AML-193 (cell line): ENCODE measurements at regions not wholly inside any gene's neighbourhood (a gene's known extent, or its start where the extent isn't known, plus 50 kb on each side); places are given as distances from the start of the nearest gene placed in this dataset.
"Not testable (repeated sequence)": the region's sequence is repeated elsewhere in the genome, so short reads cannot be mapped to it uniquely, and the experiment has no call there.

Experiments used
- DNase-seq, 2 experiments: peaks; one replicate each; lab custom pipeline; 2025; lab: John Stamatoyannopoulos, UW

DNA sequence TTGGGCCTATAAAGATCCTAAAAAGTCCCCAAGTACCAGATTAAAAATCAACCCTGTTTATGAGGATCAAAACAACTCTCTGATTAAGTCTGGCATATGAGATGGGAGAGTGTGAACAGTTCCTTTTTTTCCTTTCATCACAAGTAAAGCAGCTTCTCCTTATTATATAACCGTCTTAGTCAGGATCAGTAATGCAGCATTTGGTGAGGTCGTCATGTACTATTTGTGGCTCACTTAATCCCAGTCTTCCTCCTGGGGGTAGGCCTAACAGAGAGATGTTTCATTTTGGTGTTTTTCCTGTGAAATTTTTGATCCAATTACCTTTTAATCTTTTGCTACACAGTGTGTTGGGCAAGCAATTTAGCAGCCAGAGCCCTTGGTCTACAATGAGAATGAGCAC is 333.1 kb upstream of the KCNMB2 start:
- DNase-seq, result peak; percentile 48 to 55

GRCh38 chr3:178203650-178204049 is 332.6 kb upstream of the KCNMB2 start:
- no peak for DNase-seq

DNA sequence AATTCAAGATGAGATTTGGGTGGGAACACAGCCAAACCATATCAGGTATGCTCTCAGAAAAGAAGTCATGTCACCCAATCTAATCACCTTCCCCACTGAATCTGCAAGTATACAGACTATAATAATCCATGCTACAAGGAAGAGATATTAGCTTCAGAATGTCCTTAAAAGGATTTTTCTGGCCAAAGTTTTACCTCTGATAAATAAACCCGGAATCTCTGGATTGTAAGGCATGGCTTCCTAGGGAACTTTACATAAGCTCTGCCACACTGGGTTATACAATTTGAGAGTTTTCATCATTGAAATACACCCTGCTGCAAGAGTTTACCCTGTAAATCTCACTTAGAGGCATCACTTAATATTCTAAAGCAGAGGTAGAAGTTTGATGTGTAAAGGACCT is 330.5 kb upstream of the KCNMB2 start:
- DNase-seq, result no peak

GRCh38 chr3:178206521-178206920 is 329.7 kb upstream of the KCNMB2 start:
- no peak for DNase-seq

DNA sequence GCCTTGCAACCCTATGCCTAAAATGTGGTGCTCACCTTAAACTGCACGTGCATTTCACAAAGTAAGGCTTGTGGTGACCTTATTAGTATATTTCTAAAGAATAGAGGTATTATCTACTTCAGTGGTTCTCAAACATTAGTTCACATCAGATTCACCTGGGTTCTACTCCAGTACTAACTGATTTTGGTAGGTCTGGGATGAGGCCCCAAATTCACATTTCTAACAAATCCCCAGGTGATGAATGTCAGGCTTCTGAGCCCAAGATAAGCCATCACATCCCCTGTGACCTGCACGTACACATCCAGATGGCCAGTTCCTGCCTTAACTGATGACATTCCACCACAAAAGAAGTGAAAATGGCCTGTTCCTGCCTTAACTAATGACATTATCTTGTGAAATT is 329.1 kb upstream of the KCNMB2 start:
- not testable (repeated sequence) for DNase-seq

DNA sequence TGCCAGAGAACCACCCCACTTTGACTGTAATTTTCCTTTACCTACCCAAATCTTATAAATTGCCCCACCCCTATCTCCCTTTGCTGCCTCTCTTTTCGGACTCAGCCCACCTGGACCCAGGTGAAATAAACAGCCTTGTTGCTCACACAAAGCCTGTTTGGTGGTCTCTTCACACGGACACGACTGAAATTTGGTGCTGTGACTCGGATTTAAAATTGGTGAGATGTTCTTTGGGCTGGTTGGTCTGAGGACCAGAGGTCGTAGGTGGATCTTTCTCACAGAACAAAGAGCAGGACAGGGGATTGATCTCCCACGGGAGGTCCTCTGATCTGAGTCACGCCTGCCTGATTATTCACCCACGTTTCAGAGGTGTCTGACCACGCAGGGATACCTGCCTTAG is 328.6 kb upstream of the KCNMB2 start:
- not testable (repeated sequence) for DNase-seq

- DNase-seq, result not testable (repeated sequence)
Observed at GRCh38 chr3:178209116-178209515, 327.1 kb upstream of the KCNMB2 start.

- DNase-seq, result not testable (repeated sequence)
Observed at GRCh38 chr3:178209618-178210017, 326.6 kb upstream of the KCNMB2 start.

GRCh38 chr3:178211086-178211485 is 325.1 kb upstream of the KCNMB2 start:
- DNase-seq, result not testable (repeated sequence)

- no peak for DNase-seq
Observed at GRCh38 chr3:178217479-178217878, 318.8 kb upstream of the KCNMB2 start.

DNA sequence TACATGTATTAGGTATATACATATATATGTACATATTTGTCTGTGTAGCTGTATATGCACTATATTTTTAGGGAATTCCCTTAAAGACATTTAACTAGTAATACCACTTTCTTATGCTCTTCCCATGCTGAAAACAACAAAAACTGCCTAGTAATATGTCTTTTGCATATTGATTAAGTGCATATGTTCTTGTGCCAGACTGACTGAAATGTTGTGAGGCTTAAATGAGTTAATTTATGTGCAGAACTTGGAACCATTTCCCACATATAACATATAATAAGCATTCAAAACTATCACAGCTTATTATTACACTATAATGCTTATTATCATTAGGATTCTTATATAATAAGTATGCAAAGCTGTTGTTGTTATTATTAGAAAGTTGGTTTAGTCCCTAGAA is 318.0 kb upstream of the KCNMB2 start:
- no peak for DNase-seq

DNA sequence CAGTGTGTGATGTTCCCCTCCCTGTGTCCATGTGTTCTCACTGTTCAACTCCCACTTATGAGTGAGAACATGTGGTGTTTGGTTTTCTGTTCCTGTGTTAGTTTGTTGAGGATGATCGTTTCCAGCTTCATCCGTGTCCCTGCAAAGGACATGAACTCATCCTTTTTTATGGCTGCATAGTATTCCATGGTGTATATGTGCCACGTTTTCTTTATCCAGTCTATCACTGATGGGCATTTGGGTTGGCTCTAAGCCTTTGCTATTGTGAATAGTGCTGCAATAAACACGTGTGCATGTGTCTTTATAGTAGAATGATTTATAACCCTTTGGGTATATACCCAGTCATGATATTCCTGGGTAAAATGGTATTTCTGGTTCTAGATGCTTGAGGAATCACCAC is 316.6 kb upstream of the KCNMB2 start:
- not testable (repeated sequence) for DNase-seq

DNA sequence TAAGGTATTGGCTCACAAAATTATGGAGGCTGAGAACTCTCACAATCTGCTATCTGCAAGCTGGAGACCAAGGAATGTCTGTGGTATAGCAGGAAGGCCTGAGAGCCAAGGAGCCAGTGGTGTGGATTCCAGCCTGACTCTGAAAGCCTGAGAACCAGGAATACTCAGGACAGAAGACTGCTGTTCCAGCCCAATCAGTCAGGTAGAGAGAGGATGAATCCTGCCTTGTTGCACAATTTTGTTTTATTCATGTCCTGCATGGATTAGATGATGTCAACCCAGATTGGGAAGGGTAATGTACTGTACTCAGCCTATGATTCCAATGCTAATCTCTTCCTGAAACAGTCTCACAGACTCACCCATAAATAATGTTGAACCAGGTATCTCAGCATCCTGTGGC is 312.4 kb upstream of the KCNMB2 start:
- no peak for DNase-seq

- DNase-seq, result no peak
Observed at GRCh38 chr3:178226094-178226493, 310.1 kb upstream of the KCNMB2 start.

DNA sequence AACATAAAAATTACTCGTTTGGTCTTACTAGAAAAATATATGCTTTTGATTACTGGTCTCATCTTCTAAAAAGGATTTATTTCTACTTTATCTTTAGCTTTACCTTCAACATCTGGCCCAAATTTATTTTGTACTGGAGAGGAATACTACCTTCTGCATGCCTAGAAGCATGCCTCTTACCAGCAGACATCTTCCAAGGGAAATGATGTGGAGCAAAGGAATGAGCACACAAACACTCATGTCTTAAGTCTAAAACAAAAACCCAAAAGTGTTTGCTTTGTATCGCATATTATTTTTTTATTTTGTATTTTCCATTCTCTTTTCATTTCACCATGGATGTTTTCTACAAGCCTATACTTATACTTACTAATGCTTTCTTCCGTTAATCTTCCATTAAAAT is 304.6 kb upstream of the KCNMB2 start:
- no peak for DNase-seq

DNA sequence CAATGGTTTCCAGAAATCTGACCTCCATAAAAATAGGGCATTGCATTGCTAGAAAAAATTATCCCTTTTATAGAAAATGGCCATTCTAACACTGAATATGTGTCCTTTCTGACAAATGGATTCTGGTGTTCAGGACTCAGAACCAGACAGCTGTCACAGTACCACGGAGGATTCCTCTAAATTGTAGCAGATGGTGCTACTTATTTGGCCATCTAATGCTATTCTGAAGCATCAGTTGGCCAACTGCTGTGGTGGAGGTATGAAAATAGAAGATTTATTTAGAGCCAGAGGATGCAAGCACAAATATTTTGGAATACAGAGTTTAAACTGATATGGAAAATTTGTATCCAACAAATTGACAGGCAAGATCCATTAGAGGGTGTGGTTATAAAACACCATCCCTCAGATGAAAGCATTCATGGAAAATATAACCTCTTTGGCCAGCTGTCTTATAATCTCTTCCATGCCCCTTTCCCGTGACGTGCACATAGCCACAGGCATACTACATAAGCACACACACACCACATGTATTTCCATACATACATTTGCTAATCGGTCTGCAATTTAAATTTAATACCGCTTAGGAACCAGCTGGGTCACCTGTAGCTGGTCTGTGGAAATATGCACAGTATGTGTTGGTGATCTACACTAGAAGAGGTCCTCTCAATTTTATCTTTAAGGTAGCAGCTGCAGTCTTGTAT is 302.7 kb upstream of the KCNMB2 start:
- DNase-seq, result no peak

DNA sequence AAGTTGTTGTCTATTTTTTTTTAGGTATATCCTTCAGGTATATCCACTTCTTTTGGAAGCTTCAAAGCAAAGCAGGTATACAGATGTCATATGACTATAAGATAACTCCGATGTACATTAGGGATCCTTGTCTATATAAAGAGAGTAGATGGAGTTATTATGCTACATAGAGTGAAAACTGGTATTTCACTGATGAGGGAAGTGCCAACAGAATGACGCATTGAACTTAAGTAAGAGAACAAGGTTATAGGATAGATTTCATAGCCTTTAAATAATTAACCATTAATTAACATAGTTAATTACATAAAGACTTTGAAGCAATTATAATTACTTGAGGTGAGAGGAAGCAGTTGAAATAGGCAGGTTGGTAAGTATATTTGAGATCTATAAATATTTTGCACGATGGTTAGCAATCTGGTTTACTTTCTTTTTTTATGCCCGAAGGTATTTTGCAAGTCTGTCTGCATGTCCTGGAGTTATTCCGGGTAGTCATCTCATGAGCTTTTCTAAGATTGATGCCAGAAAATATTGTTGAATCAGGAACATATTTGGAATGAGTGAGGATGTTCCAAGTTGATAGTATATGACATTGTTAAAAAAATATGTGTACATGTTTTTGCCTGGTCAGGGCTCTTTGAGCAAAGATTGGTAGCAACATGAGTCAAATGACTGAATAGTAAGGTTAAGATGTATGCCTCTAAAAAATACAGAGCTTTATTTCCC is 299.5 kb upstream of the KCNMB2 start:
- DNase-seq, result no peak

DNA sequence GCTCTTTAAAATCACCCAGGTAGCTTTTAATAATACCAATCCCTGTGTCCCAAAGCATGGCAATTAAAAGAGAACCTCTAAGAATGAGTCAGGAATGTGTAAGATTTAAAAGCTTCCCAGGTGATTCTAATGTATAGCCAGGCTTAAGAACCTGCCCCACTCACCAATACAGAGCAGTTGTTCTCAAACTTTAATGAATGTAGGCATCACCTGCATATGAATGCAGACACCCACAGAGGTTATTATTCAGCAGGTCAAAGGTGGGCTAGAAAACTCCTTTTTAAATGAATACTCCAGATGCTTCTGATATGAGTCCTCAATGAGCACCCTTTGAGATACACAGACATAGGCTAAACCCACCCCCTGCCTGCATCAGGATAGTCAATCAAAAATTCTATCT is 298.1 kb upstream of the KCNMB2 start:
- DNase-seq, result no peak

DNA sequence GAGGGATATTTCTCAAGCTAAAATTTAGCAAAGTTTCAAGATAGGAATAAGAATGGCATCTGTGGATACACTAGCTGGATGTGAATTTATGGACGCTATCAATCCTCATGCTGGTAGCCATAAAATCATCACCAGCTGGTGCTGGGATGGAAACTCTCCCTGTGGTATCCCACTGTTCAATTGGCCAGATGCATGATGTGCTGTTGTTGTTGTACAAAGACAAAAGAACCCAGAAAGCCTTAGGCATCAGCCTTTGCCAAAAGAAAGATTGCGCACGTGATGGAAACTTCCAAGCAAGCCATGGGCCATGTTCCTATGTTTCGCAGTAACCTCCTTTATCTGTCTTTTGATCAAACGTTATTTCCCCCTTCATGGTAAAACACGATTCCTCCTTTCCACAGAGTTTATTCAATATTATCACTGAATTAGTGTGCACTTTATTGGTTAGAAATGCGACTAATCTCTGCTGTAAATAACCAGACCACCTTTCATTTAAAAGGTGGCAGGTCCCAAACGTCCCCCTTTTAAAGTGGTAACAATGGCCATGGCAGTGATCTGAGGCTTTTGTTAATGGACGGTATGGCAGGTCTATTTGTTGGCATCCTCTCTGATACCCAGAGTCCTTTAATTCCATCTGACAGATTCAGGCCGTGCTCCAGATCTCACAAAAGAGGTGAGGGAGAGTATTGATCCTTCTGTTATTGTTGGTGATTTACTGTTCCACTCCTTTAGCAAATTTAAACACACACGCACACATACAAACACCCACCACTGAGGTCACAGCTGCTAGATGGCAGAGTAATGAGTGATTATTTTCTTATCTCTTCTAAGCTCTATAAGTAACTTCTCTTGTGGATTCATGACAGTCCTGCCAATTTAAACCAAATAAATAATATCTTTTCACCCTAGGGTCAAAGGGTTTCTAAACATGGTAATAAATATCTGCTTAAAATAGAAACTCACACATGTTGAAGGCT is 291.2 kb upstream of the KCNMB2 start:
- DNase-seq, result no peak

- DNase-seq, result no peak
Observed at GRCh38 chr3:178246004-178246403, 290.2 kb upstream of the KCNMB2 start.

DNA sequence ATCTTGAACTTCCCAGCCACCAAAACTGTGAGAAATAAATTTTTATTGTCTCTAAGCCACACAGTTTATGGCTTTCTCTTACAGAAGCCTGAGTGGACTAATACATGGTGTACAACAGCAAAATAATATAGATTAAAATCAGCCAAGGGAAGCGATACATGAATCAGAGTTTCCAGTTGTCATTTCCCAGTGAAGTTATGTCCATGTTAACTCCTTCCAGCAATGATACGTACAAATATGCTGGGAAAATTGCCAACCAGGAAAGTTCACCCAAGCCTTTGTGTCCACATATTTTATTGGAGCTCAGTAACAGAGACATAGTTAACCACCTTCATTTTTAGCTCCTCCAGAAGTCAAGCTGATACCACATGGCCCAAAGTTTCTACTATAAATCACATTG is 280.9 kb upstream of the KCNMB2 start:
- no peak for DNase-seq

- DNase-seq, result no peak
Observed at GRCh38 chr3:178257491-178257890, 278.7 kb upstream of the KCNMB2 start.

DNA sequence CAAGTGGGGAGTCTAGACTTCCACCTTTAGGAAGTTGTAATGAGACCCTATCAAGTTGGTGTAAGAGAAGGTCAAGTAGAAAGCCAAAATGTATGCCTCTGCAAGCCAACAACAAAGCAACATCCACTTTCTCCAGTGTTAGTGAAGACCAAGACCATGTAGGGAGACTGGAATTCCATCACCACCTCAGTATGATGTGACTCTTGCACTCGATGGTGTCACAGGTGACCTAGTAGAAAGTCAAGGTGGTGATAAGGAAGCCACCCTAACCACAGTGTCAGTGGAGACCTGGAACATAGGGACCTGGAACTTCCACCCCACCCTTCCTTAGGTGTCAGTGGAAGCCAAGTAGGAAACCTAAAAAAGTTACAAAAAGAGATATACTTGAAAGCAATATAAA is 278.1 kb upstream of the KCNMB2 start:
- DNase-seq, result no peak
